ENCODE measurements at regions not wholly inside any gene's neighbourhood (a gene's known extent, or its start where the extent isn't known, plus 50 kb on each side); places are given as distances from the start of the nearest gene placed in this dataset.
"Not testable (repeated sequence)": the region's sequence is repeated elsewhere in the genome, so short reads cannot be mapped to it uniquely, and the experiment has no call there.

DNA sequence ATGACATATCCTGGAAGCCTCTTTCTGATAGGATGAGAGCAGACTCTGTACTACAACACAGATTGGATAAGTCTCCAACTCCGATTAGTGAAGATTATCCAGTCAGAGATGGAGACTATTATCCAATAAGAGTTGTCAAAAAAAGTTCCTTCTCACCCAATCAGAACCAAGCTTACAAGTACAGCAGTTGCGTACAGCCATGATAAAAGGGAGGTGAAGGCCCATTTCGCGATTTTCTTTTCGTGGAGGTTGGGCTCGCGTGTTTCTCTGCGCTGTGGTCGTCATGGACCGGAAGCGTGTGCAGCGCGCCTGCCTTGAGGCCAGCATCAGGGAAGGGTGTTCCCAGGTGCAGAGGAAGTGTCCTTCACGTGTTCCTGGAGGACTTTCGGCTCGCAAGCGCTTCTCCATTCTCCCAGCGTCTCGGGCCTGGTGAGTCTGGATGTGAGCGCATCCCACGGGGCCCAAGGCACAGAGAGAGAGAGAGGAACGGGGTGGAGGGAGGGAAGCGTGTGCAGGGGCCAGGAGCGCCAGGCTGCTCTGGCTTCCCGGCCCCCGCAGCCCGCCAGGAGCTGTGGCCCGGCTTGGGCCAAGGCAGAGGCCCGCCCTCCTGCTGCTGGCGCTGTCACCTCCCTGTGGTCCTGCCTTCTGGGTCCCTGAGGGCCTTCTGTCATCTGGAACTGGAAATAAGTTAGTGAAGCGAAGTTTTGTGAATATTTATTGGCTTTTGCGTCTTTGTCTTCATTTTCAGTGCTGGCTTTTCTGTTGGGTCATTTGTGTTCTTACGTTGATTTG, 53.9 kb downstream of the CDRT15L2 start:
- DNase-seq = not testable (repeated sequence)

DNA sequence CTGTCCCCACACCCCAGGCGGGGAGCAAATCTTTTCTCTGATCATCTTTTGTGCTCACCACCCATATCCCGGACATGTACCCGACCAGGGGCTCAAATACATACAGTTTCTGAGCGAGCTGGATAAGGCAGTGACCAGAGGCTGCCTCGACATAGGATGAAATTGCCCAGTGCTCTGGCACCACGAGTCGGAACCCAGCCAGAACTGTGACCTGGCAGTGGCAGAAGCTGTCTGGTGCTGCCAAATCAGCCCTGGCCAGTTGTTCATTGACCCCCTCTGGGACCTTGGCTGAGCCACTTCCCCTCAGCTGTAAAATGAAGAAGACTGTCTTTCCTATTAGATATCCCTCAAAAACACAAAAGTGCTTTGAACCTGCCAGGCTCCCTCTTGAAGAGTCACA, 60.6 kb downstream of the CDRT15L2 start:
- DNase-seq = not testable (repeated sequence)

DNA sequence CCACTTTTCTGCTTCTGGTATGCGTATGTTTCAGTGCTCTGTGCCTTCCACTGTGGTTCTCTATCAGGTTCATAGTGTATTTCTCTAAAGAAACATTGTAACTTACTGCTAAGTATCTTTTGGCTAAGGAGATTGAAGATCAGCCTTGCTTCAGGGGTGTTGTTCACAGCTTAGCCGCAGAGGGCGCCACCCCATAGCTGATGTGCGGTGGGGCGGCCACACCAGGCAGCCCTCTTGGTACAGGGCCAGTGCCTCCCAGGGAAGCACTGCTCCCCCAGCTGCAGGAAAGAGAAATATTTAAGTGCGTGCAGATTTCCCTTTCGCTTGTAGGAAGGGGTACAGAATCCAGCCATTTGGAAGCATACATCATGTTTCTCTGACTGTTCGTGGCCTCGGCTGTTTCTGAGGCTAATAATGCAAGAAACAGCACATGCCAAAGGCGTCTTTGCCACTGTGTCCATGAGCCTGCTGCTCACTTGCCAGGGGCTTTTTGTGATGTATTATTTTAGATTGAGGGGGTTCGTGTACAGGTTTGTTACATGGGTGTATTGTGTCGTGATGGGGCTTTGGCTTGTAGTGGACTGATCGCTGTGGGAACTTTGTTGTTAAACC, 67.2 kb downstream of the CDRT15L2 start:
- not testable (repeated sequence) for DNase-seq

DNA sequence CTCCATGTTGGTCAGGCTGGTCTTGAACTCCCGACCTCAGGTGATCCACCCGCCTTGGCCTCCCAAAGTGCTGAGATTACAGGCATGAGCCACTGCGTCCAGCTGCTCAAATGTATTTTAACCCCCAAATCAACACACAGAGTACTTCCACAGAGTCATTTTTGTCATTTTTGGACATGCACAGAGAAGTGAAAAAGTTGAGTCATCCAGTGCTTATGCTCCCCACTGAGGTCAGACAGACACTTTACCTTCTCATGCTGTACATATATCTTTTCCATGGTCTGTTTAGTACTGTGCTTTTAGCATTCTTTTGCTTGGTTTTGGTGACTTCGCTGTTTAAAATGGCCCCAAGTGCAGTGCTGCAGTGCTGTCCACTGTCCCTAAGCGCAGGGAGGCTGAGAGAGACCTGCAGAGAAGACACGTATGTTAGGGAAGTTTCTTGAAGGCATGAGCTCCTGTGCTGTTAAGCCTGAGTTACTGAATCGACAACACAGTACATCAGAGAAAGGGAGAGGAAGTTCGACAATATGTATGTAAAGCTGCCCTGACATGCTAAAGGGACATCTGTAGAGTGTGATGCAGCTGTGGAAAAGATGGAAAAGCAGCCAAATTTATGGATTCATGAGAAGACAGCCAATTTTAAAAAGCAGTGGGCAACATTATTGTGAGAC, 69.7 kb downstream of the CDRT15L2 start:
- DNase-seq = not testable (repeated sequence)

DNA sequence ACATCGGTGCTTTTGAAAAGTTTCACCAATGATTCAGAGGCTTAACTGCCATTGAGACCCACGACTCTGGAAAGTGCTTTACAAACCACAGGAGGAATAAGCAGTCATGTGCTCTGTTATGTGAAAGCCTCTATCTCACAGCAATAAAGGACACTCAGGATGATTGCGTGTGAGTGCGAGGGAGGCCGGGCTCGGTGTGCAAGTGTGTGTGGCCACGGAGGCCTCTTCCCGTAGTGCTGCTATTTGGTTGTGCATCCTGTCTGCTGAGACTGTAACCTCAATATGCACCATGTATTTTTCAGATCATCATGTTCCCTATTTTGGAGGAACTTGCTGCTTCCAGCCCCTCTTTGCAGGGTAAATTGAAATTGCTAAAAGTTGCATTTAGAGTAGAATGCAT, 71.5 kb downstream of the CDRT15L2 start:
- not testable (repeated sequence) for DNase-seq

DNA sequence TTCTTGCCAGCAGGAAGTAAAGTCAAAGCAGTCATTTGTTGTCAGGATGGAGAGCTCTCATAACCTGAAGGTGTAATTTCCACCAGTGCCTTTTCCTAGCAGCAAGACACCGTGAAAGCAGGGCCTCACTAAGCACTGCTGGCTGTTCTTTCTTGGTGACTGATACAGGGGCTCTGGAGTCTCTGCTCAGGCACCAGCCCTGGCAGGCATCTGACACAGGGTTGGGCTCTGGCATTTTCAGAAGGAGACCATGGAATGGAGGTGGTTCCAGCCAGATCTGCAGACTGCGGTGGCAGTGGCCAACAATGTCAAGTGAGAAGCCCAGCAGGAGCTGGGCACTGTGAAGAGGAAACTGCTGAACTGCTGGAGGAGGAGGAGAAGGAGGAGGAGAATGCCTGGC, 72.2 kb downstream of the CDRT15L2 start:
- DNase-seq = not testable (repeated sequence)

DNA sequence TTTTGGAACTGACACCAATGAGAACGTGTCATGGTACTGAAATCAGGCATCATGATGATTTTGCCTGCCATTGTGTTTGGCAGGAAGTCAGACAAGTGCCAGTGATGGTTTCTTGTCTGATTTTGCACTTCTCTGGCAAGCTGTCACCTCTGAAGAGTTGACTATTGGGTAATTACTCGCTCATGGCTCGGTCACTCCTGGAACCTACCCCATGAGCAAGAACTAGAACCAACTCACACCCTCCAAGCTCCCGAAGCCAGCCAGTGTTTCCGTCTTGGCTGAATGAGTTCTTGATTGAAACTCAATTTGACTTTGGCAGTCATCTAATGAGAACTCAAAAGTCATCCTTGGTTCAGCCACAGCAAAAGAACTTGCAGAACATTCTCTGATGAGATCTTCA, 73.9 kb downstream of the CDRT15L2 start:
- not testable (repeated sequence) for DNase-seq

DNA sequence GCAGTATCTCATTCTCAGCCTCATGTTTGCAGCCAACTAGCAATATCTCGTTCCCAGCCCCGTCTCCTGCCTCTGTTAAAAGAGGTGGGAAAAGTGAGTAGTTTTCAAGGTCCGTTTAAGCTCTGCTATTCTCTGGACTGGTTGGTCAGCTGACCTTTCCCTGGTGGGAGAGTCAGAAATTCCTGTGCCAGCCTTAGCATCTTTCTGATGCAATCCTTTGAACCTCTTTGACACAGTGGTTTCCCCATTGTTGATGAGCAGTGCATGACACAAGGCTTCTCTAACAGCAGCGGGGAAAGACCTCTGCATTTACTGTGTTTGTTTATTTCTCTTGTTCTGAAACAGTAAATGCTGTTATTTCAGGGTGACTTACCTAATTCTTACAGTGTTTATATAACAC, 74.6 kb downstream of the CDRT15L2 start:
- DNase-seq = not testable (repeated sequence)

DNA sequence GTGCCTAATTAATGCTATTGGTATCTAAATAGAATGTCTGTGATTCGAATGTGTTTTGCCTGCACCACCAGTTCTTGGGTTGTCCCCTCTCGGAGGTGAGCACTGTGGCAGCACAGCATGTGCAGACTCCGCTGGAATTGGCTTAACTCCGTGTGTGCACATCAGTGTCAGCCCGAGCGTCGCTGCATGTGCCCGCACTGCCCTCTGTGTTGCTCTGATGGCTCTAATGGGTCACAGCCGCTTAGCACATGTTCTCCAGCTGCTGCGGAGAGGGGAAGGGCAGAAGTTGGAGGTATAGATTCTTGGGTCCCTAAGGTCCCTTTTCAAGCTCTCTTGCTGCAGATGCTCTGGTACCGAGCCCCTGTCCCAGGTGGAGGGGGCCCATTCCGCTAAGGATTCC, 75.1 kb downstream of the CDRT15L2 start:
- DNase-seq = not testable (repeated sequence)

DNA sequence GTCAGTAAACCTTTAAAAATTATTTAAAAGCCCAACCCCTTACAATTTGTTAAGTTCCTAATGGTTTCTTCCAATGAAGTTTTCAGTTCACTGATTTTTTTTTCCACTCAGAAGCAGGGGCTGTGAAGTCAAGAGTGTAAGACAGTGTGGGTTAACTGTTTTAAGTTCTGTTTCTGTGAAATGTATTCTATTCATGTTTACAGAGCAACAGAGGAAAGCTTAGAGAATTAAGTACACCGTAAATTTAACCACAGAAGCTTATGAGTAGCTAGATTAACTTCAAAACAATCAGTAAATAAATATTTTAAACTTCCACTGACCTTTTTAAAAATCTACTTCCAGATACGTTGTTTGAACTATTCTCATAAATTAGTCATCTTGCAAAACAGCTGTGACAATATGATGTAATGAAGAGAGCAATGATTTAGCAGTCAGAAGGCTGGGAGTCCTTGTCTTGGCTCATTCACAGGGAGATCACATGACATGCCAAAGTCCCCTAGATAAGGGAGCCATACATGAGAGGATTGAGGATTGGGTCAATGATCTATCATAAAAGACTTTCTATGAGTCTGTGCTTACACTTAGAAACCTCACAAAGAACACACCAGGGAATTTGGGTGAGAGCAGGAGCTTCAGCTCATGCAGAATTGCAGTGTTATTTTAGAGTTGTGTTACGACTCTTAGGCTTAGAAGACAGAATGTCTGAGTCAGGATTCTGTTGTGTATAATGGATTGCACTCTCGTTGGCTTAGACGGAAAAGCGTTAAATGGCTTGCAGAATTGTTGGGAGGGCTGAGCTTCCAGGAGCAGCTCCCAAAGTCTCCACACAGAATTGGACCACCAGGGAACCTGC, 85.8 kb downstream of the CDRT15L2 start:
- not testable (repeated sequence) for DNase-seq

DNA sequence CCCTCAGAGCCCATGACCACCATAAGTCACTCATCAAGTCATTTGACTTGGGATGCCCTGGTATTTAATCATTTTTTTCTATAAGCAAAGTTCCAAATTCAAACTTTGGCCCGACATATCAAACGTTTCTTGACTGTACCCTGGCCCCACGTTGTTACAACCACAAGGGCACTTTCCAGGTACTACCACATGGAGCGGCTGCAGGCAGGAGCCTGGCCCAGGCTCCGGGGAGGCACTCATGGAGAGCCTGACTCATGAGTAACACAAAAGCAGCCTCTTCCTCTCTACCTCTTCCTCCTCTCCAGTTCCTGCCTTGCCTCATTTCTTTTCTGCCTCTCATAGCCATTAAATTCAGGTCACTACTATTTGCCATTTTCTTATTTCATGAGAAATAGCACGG, 87.2 kb downstream of the CDRT15L2 start:
- not testable (repeated sequence) for DNase-seq

DNA sequence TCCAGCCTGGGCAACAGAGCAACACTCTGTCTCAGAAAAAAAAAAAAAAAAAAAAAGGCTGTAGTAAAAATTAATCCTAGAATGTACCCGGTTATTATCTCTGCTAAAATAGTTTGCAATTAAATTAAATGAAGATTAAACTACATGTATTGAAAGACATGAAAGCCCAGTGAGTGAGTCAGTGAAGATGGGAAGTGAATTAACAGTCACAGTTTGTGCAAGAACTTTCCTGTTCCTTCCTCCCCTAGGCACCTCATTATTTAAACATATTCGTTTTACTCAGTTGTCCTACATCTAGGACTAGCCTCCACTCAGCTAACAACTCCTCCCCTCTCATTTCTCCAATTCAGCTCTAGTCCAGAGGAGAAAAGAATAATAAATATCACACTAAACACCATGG, 88.2 kb downstream of the CDRT15L2 start:
- DNase-seq = not testable (repeated sequence)

DNA sequence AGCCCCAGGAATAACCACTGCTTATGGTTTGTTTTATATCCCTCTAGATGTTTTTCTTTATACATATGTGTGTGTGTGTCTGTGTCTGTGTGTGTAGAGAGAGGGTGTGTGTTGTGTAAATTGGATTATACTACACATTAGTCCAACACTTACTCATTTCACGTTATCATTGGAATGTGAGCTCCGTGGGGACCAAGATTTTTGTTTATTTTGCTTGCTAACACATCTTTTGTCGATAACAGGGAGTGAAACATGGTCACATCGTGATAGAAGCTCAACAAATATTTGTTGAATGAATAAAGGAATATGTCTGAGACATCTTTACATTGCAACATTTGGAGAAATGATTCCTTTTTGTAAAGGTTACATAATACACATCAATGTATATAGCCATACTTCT, 88.8 kb downstream of the CDRT15L2 start:
- not testable (repeated sequence) for DNase-seq

DNA sequence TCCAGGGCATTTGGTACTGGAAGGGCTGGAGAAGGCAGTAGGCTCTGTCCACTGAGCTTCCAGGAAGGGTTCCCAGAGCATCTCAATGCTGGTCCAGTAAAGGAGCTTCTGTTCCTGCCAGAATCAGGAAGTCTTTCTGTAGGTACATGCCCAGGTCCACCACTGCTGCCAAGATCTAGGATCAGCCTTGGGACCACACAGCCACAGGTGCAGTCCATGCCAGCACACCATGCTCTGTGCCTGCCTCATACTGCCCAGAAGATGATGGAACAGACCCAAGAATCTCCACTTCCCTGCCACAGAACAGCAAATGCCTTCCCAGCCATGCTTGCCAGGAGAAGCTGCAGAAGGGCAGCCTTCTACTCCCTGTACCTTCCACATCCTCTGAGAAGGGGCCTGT, 89.3 kb downstream of the CDRT15L2 start:
- not testable (repeated sequence) for DNase-seq

DNA sequence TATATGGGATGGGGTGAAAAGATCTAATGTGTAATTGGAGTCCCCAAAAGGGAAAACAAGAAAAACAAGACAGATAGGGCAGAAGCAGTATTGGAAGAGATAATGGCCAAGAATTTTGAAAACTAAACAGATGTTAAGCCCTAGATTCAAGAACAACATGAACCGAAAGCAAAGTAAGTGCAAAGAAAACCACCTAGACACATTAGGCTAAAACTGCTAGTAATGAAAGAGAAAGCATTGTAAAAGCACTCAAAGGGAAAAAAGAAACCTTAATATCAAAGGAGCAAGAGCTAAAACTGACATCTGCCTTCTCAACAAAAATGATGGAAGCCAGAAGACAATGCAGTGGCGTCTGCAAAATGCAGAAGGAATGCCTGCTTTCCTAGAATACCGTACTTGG, 91.0 kb downstream of the CDRT15L2 start:
- DNase-seq = not testable (repeated sequence)

DNA sequence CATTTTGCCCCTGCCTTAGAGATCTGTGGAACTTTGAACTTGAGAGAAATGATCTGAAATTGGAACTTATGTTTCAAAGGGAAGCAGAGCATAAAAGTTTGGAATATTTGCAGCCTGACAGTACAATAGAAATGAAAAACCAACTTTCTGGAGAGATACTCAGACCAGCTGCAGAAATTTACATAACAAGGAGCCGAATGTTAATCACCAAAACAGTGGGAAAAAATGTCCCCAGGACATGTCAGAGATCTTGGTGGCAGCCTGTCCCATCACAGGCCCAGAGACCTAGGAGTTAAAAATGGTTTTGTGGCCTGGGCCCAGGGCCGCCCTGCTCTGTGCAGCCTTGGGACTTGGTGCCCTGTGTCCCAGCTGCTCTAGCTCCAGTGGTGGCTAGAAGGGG, 94.8 kb downstream of the CDRT15L2 start:
- not testable (repeated sequence) for DNase-seq

DNA sequence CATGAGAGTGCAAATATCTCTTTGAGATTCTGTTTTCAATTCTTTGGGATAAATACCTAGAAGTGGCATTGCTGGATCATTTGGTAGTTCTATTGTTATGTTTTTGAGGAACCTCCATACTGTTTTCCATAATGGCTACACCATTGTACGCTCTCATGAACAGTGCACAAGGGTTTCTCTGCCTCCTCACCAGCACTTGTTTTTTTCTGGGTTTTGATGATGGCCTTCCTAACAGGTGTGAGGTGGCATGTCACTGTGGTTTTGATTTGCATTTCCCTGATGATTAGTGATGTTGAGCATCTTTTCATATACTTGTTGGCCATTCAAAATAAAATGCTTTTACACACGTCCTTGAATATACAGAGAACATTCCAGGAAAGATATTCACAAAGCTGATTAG, 96.2 kb downstream of the CDRT15L2 start:
- DNase-seq = not testable (repeated sequence)

DNA sequence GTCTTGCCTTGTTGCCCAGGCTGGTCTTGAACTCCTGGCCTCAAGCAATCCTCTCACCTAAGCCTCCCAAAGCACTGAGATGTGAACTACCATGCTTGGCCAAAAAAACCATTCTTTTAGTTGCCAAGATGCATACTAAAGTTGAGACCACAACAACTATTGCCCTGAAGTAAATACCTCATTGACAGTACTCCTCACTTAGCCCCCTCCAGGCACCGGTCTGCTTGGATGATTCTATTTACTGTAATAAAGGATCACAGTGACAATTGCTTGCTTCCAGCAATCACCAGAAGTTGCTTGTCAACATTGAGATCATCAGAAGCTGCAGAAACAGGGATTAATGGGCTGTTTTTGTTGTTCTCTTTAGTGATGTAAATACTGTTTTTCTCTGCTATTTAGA, 97.1 kb downstream of the CDRT15L2 start:
- DNase-seq = not testable (repeated sequence)

DNA sequence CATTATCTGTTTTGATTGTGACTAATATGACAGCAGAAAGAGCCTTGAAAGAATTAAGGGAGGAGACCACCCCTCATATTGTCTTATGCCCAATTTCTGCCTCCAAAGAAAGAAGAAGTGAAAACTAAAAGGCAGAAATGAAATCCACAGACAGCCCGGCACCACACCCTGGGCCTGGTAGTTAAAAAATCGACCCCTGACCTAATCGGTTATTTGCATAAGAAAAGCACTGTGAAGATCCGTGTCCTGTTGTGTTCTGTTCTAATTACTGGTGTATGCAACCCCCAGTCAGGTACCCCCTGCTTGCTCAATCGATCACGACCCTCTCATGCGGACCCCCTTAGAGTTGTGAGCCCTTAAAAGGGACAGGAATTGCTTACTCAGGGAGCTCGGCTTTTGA, 97.9 kb downstream of the CDRT15L2 start:
- DNase-seq = not testable (repeated sequence)

DNA sequence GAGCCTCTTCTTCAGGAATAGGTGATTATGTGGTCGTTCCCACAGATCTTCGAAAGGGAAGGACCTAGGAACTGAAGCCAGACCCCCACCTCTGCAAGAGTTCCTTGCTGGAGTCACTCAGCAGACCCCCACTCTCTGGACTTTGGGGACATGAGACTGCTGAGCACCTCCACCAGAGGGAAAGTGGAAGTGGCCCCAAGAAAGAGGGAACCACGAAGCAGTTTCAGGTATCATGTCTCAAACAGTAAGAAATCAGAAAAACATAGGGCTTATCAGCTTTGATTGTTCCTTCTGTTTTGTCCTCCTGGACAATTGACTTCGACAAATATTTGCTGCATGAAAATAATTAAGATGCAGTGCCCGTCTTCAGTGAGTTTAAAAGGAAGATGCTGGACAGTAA, 98.9 kb downstream of the CDRT15L2 start:
- not testable (repeated sequence) for DNase-seq

DNA sequence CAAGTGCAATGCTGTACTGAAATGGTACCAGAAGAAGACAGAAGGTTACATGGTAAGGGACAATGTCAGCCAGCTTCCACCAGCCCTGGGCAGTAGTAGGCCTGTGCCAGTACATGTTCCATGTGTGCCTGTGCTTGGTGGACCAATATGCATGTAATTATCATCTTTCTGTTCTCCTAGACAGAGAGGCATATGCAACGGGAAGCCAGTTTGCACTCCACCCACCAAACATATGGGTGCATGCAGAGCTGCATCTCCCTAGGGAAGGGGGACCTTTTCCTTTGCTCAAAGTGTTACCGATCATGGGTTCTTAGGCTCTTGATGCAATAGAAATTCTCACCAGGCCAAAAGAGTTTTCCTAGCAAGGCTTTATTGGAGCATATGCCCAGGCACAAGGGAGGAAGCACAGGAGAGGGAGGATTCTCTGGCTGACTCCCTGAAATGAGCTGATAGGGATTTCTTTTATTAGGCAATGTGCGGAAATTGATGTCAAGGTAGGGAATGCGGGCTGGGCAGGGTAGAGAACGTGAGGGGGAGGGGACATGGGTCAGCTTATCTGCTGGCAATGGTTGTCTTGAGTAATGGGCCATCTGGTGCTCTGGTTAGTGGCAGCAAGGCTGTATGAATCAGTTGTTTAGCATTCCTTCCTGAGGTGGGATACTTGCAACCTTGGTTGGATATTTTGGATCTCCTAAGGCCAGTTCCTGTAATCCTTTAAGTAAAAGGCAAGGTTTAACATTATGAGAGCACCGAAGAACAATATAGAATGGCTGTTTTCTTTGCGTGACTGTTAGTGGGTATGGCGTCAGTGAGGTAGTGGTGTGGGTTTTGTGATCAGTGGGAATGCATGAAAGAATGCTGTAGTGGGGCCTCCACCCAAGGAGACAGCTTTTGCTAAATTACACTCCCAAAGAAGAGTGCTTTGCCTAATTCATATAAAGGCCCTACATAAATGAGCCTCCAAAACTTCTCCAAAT, 102.5 kb downstream of the CDRT15L2 start:
- not testable (repeated sequence) for DNase-seq
